ENCODE measurements at regions not wholly inside any gene's neighbourhood (a gene's known extent, or its start where the extent isn't known, plus 50 kb on each side); places are given as distances from the start of the nearest gene placed in this dataset.

DNA sequence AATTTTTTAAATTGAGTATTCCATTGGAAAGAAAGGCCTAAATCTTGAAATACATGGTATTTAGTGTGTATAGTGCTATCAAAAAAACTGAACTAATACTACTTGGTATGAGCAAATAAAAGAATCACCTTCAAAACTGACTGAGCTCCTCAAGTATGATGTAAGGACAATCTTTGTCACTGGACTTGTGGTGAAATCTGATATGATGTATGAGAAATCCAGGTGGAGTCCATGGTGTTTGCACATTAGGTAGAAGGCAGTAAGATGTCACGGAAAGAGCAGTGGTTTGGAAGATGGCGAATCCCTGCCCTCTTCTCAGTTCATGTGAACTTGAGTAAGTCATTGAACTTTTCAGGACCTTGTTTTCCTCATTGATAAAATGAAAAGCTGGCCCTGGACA is 62.1 kb upstream of the COL1A2 start:
- no peaks in the 10 kb centered on the region; the same call in 1 of the 2 replicates for H3K27me3 ChIP-seq
- no peak overlapping the region for H3K4me3 ChIP-seq (ENCODE audit: low read depth, low read length)
- TF ChIP-seq, protein P1, sequence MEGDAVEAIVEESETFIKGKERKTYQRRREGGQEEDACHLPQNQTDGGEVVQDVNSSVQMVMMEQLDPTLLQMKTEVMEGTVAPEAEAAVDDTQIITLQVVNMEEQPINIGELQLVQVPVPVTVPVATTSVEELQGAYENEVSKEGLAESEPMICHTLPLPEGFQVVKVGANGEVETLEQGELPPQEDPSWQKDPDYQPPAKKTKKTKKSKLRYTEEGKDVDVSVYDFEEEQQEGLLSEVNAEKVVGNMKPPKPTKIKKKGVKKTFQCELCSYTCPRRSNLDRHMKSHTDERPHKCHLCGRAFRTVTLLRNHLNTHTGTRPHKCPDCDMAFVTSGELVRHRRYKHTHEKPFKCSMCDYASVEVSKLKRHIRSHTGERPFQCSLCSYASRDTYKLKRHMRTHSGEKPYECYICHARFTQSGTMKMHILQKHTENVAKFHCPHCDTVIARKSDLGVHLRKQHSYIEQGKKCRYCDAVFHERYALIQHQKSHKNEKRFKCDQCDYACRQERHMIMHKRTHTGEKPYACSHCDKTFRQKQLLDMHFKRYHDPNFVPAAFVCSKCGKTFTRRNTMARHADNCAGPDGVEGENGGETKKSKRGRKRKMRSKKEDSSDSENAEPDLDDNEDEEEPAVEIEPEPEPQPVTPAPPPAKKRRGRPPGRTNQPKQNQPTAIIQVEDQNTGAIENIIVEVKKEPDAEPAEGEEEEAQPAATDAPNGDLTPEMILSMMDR (IDR thresholded peaks at IDR 0.05; ENCODE audit: low read depth, low read length): no peak
- DNase-seq: no peak
- no peaks in the 10 kb centered on the region for H3K4me1 ChIP-seq
- no peaks in the 10 kb centered on the region for H3K9me3 ChIP-seq
- H3K36me3 ChIP-seq: no peaks in the 10 kb centered on the region

DNA sequence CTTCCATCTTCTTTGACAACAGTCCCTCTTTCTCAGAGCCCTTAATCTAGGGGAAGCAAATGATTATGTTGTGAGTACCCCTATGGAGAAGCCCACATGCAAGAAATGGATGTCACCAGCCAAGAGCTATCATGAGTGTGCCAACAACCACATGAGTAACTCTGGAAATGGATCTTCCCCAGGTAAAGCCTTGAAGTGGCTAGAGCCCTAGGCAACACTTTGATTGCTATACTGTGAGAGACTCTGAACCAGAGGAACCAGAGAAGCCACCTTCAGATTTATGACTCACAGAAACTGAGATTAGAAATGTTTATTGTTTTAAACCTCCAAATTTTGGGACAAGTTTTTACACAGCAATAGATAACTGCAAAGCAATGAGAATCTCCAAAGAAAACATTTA is 60.9 kb upstream of the COL1A2 start:
- no peaks in the 10 kb centered on the region for H3K36me3 ChIP-seq
- H3K4me3 ChIP-seq (ENCODE audit: low read depth, low read length): no peak overlapping the region
- no peaks in the 10 kb centered on the region for H3K4me1 ChIP-seq
- no peaks in the 10 kb centered on the region for H3K9me3 ChIP-seq
- TF ChIP-seq, protein P1 (IDR thresholded peaks at IDR 0.05; ENCODE audit: low read depth, low read length): no peak
- no peaks in the 10 kb centered on the region; the same call in 1 of the 2 replicates for H3K27me3 ChIP-seq
- no peak for DNase-seq

GRCh38 chr7:94335586-94335985 is 59.1 kb upstream of the COL1A2 start:
- H3K27me3 ChIP-seq: no peaks in the 10 kb centered on the region
- no peaks in the 10 kb centered on the region for H3K36me3 ChIP-seq
- no peaks in the 10 kb centered on the region for H3K4me1 ChIP-seq
- no peak for DNase-seq
- H3K4me3 ChIP-seq (ENCODE audit: low read depth, low read length): no peak overlapping the region
- H3K9me3 ChIP-seq: no peaks in the 10 kb centered on the region
- TF ChIP-seq, protein P1 (IDR thresholded peaks at IDR 0.05; ENCODE audit: low read depth, low read length): no peak

GRCh38 chr7:94336009-94336408 is 58.7 kb upstream of the COL1A2 start:
- Histone ChIP-seq H3K9me3 (no peaks in the 10 kb centered on the region), H3K36me3 (no peaks in the 10 kb centered on the region), H3K27me3 (no peaks in the 10 kb centered on the region), H3K4me1 (no peaks in the 10 kb centered on the region), H3K4me3 (ENCODE audit: low read depth, low read length) (no peak overlapping the region)
- TF ChIP-seq, protein P1 (IDR thresholded peaks at IDR 0.05; ENCODE audit: low read depth, low read length): no peak
- no peak for DNase-seq

DNA sequence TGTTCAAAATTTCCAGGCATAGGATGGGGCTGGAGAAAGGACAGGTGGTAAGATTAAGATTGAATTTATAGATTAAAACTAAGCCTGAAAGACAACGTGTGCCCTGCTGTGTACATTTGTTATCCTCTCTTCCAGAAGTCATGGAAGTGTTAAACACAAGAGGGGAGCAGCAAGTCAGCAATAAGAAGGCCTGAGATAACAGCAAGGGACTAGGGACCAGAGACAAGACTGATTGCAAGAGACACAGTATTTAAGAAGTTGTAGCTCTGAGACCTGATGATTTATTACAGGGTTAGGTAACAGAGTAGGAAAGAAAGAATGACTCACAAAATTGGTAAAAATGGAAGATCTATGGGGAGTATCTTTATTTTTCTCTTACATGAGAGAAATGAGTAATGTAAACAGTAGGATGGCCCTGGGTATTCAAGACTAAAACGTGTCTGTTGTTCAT is 55.7 kb upstream of the COL1A2 start:
- Histone ChIP-seq H3K27me3 (no peaks in the 10 kb centered on the region), H3K36me3 (no peaks in the 10 kb centered on the region), H3K4me1 (no peaks in the 10 kb centered on the region), H3K4me3 (ENCODE audit: low read depth, low read length) (no peak overlapping the region), H3K9me3 (no peaks in the 10 kb centered on the region)
- DNase-seq: no peak
- TF ChIP-seq, protein P1 (IDR thresholded peaks at IDR 0.05; ENCODE audit: low read depth, low read length): no peak

DNA sequence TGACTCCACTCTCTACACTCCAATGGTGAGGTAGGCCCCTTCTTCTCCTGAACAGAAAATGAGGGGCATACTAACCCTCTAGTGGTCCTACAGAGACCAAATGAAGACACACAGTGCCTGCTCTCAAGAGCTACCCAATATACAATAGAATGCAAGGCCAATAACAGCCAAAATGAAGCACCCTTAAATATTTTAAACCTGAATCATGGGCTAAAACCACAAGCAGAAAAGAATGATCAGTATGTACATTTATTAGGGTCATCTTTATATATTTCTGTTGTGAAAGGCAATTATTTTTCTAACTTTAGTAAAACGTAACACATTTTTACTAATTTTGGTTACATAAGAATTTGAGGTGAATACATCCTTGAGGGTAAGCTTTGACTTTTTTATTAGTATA is 49.9 kb upstream of the COL1A2 start:
- Histone ChIP-seq H3K4me3 (ENCODE audit: low read depth, low read length) (no peak overlapping the region), H3K27me3 (no peaks in the 10 kb centered on the region), H3K4me1 (no peaks in the 10 kb centered on the region), H3K9me3 (no peaks in the 10 kb centered on the region), H3K36me3 (no peaks in the 10 kb centered on the region)
- TF ChIP-seq, protein P1 (IDR thresholded peaks at IDR 0.05; ENCODE audit: low read depth, low read length): no peak
- no peak for DNase-seq
